Smooth muscle cell (in vitro differentiated cells): ENCODE measurements at regions not wholly inside any gene's neighbourhood (a gene's known extent, or its start where the extent isn't known, plus 50 kb on each side); places are given as distances from the start of the nearest gene placed in this dataset.
A peak's percentile ranks its signal among the peaks of the same experiment; 100 is the strongest.

Experiments used
- DNase-seq: peaks from one replicate; lab custom pipeline; 2025; ENCODE audit not compliant: unreplicated experiment; lab: John Stamatoyannopoulos, UW
- H2AFZ ChIP-seq: fragments of 200-600 bp; sonication (generic); 2 replicates; pipeline ENCODE4 v1.6.0; 2016; ENCODE audit warnings: antibody characterized with exemption, low read depth, mild to moderate bottlenecking
- H3F3A ChIP-seq: fragments of 200-600 bp; sonication (generic); 2 replicates; pipeline ENCODE4 v1.6.0; 2017; ENCODE audit warnings: antibody characterized with exemption, low read depth
- H3K27ac ChIP-seq: fragments of 200-600 bp; sonication (generic); 2 replicates; pipeline ENCODE4 v1.5.1; 2016; ENCODE audit warnings: low read depth, mild to moderate bottlenecking
- H3K27me3 ChIP-seq: fragments of 200-600 bp; sonication (generic); 2 replicates; pipeline ENCODE4 v1.6.1; 2016; ENCODE audit warnings: low read depth, mild to moderate bottlenecking
- H3K36me3 ChIP-seq: fragments of 200-600 bp; sonication (generic); 2 replicates; pipeline ENCODE4 v1.5.1; 2016; ENCODE audit warnings: low read depth
- H3K4me1 ChIP-seq: fragments of 200-600 bp; sonication (generic); 2 replicates; pipeline ENCODE4 v1.5.1; 2016; ENCODE audit warnings: low read depth
- H3K4me2 ChIP-seq: fragments of 200-600 bp; sonication (generic); 2 replicates; pipeline ENCODE4 v1.6.0; 2016; ENCODE audit warnings: mild to moderate bottlenecking
- H3K4me3 ChIP-seq: fragments of 200-600 bp; sonication (generic); 2 replicates; pipeline ENCODE4 v1.5.1; 2016; ENCODE audit warnings: mild to moderate bottlenecking
- H3K79me2 ChIP-seq: fragments of 200-600 bp; sonication (generic); 2 replicates; pipeline ENCODE4 v1.6.0; 2016; ENCODE audit warnings: low read depth, mild to moderate bottlenecking
- H3K9ac ChIP-seq: fragments of 200-600 bp; sonication (generic); 2 replicates; pipeline ENCODE4 v1.6.0; 2016; ENCODE audit warnings: low read depth
- H3K9me3 ChIP-seq: fragments of 200-600 bp; sonication (generic); replicated peaks from 2 replicates; pipeline ENCODE4 v1.5.1; 2016; ENCODE audit warnings: low read depth
- H4K20me1 ChIP-seq: fragments of 200-600 bp; sonication (generic); 2 replicates; pipeline ENCODE4 v1.6.0; 2016; ENCODE audit warnings: low read depth
- WGBS: methylation state at CpG from one replicate; pipeline ENCODE4 v1.1.7; 2016; ENCODE audit warnings: low lambda C conversion rate; 5-methylcytosine and 5-hydroxymethylcytosine counted together
- TF ChIP-seq, protein P1 (sequence below): fragments of 200-600 bp; sonication (generic); IDR thresholded peaks from 2 replicates; pipeline ENCODE4 v1.5.1; 2017; ENCODE audit warnings: borderline replicate concordance, mild to moderate bottlenecking, antibody characterized with exemption; ENCODE audit not compliant: insufficient read depth, poor library complexity, severe bottlenecking

DNA sequence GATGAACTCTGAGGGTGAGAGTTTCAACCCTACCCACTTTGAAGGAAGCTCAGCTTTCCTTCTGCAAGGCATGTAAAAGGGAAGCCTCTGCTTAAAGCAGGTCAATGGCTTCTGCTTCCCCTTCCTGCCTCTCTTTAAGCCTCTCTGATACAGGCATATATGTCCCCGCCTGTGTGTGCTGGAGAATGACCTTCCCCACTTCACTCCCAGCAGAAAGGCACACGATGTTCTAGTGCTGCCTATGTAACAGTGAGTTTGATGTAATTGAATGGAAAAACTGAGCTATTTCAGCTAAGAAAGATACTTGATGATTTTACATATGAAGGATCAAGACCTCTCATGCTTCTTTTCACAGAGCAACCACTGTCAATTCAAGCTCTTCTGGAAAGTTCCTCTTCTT lies 632.2 kb downstream of the HACE1 start:
- DNase-seq: no peak
- no peak overlapping the region for H2AFZ ChIP-seq
- H3K36me3 ChIP-seq: no peaks in the 10 kb centered on the region
- H3K9me3 ChIP-seq: no peaks in the 10 kb centered on the region
- H3F3A ChIP-seq: no peaks in the 10 kb centered on the region
- no peaks in the 10 kb centered on the region for H3K79me2 ChIP-seq
- 80% methylated on average over 2 of the region's 2 CpGs for WGBS
- no peak overlapping the region for H3K4me3 ChIP-seq
- no peak overlapping the region for H3K9ac ChIP-seq
- H3K27me3 ChIP-seq: no peaks in the 10 kb centered on the region
- no peak overlapping the region for H3K4me2 ChIP-seq
- H4K20me1 ChIP-seq: no peaks in the 10 kb centered on the region
- no peaks in the 10 kb centered on the region for H3K4me1 ChIP-seq
- TF ChIP-seq, protein P1, sequence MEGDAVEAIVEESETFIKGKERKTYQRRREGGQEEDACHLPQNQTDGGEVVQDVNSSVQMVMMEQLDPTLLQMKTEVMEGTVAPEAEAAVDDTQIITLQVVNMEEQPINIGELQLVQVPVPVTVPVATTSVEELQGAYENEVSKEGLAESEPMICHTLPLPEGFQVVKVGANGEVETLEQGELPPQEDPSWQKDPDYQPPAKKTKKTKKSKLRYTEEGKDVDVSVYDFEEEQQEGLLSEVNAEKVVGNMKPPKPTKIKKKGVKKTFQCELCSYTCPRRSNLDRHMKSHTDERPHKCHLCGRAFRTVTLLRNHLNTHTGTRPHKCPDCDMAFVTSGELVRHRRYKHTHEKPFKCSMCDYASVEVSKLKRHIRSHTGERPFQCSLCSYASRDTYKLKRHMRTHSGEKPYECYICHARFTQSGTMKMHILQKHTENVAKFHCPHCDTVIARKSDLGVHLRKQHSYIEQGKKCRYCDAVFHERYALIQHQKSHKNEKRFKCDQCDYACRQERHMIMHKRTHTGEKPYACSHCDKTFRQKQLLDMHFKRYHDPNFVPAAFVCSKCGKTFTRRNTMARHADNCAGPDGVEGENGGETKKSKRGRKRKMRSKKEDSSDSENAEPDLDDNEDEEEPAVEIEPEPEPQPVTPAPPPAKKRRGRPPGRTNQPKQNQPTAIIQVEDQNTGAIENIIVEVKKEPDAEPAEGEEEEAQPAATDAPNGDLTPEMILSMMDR: no peak
- H3K27ac ChIP-seq: no peak overlapping the region

DNA sequence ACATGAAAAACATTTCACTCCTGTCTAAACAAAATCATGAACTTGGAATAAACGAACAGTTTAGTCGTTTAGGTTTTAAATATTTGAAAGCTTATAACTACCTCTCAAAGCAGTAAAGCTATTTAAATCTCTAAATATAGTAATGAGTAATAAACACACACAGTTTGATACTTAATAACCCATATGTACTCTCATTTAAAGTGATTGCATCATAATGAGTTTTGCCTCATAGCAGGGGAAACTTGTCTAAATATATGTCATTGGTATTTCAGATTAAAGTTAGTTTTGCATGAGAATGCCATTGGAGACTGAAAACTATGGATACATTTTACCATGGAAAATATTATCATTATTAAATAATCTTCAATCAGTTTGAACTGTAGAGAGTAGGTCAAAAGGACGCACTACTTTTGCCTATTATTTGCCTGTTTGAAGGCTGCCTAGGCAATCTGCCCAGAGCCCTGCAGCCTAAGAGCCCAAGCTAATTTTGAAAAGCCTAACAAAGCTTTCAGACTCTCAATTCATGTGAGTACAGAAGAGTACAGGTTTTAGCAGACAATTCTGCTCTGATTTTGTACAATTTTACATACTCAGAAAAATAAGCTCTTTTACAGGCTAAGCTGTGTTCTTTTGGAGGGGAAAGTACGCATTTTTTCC lies 632.8 kb downstream of the HACE1 start:
- Histone ChIP-seq H3K27ac (no peak overlapping the region), H4K20me1 (no peaks in the 10 kb centered on the region), H3K36me3 (no peaks in the 10 kb centered on the region), H3K9me3 (no peaks in the 10 kb centered on the region), H3K4me3 (no peak overlapping the region), H3F3A (no peaks in the 10 kb centered on the region), H3K79me2 (no peaks in the 10 kb centered on the region), H3K4me2 (no peak overlapping the region), H3K4me1 (no peaks in the 10 kb centered on the region), H2AFZ (no peak overlapping the region), H3K27me3 (no peaks in the 10 kb centered on the region), H3K9ac (no peak overlapping the region)
- TF ChIP-seq, protein P1: no peak
- 93% methylated on average over 4 of the region's 4 CpGs for WGBS
- DNase-seq: no peak

DNA sequence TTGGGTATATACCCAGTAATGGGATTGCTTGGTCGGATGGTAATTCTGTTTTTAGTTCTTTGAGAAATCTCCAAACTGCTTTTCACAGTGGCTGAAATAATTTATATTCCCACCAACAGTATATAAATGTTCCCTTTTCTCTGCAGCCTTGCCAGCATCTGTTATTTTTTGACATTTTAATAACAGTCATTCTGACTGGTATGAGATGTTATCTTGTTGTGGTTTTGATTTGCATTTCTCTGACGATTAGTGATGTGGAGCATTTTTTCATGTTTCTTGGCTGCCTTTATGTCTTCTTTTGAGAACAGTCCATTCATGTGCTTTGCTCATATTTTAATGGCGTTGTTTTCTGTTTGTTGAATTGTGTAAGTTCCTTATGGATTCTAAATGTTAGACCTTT lies 641.6 kb downstream of the HACE1 start:
- Histone ChIP-seq H2AFZ (no peak overlapping the region), H3K27me3 (no peaks in the 10 kb centered on the region), H4K20me1 (no peaks in the 10 kb centered on the region), H3K36me3 (no peaks in the 10 kb centered on the region), H3K9ac (no peak overlapping the region), H3K4me3 (no peak overlapping the region), H3K9me3 (no peaks in the 10 kb centered on the region), H3K79me2 (no peaks in the 10 kb centered on the region), H3F3A (no peaks in the 10 kb centered on the region), H3K4me2 (no peak overlapping the region), H3K27ac (no peak overlapping the region), H3K4me1 (no peaks in the 10 kb centered on the region)
- TF ChIP-seq, protein P1: no peak
- DNase-seq: no peak
- WGBS: 31% methylated on average over 3 of the region's 3 CpGs

DNA sequence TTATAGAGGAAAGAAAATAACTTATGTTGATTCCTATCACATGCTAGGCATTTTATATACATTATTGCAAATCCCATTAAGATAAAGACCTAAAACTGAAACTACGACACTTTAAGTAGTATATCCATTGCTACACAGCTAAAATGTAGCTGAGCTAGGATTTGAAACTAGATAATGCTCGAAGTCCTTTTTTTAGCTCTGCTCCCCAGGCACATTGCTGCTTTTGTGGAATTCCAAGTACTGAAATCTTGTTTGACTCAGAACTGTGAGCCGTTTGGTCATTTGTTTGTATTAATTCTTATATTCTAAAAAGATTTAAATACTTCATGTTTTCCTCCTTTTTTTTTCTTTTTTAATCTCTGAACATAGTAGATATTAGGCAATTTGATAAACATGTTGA lies 644.8 kb downstream of the HACE1 start:
- Histone ChIP-seq H3F3A (no peaks in the 10 kb centered on the region), H3K27me3 (no peaks in the 10 kb centered on the region), H4K20me1 (no peaks in the 10 kb centered on the region), H3K79me2 (no peaks in the 10 kb centered on the region), H3K36me3 (no peaks in the 10 kb centered on the region), H3K9me3 (no peaks in the 10 kb centered on the region), H2AFZ (peak overlapping the region; percentile 67), H3K4me3 (peak overlapping the region; percentile 21), H3K4me1 (no peaks in the 10 kb centered on the region), H3K4me2 (peak overlapping the region; percentile 79), H3K9ac (no peak overlapping the region), H3K27ac (peak overlapping the region; percentile 22)
- 34% methylated on average over 3 of the region's 3 CpGs for WGBS
- no peak for DNase-seq
- TF ChIP-seq, protein P1: no peak
